A549 (cell line): ENCODE measurements at regions not wholly inside any gene's neighbourhood (a gene's known extent, or its start where the extent isn't known, plus 50 kb on each side); places are given as distances from the start of the nearest gene placed in this dataset.

ENCODE experiments used
- ATAC-seq, 2 experiments: fragments of 200-7000 bp in 1 of 2; fragments of >200 bp in 1 of 2; cut with Nextera tagmentation in 1 of 2; cut with Tn5 transposase in 1 of 2; 3 replicates each; pipeline versions ENCODE4 v1.8.0 to v1.9.1; 2018 to 2020; ENCODE audit warnings: mild to moderate bottlenecking in 1 of 2, moderate library complexity in 1 of 2
- CTCF ChIA-PET: fragments of 300-600 bp; sonication (Branson Sonifier 250); formaldehyde crosslinking; extraction: SDS; loops from one replicate; lab custom pipeline; 2021; ENCODE audit warnings: antibody characterized with exemption, inconsistent platforms; lab: Yijun Ruan, JAX
- POLR2A ChIA-PET: fragments of 350-600 bp; formaldehyde crosslinking; extraction: SDS; loops from one replicate; lab custom pipeline; 2021; ENCODE audit warnings: antibody characterized with exemption, inconsistent platforms; lab: Yijun Ruan, JAX
- DNase-seq, 2 experiments: peaks; one replicate each; pipeline versions ENCODE4 v3.0.0 to v3.0.0-alpha.2; 2011 to 2016; ENCODE audit warnings: low read depth in 1 of 2, low spot score in 1 of 2
- FAIRE-seq: peaks from 2 replicates; lab custom pipeline; 2011; peaks lifted over from hg19 to GRCh38; lab: Jason Lieb, UNC
- H3K27ac ChIP-seq, 2 experiments: fragments of >200 bp; sonication (Bioruptor Twin); formaldehyde crosslinking; 3 replicates each; pipeline ENCODE4 v1.5.1; 2016 to 2017
- H3K4me1 ChIP-seq: fragments of >200 bp; sonication (Bioruptor Twin); formaldehyde crosslinking; 3 replicates; pipeline ENCODE4 v1.6.1; 2016
- H3K4me2 ChIP-seq: fragments of >200 bp; sonication (Bioruptor Twin); formaldehyde crosslinking; 3 replicates; pipeline ENCODE4 v1.6.1; 2016
- H3K4me3 ChIP-seq: fragments of >200 bp; sonication (Bioruptor Twin); formaldehyde crosslinking; 3 replicates; pipeline ENCODE4 v1.5.1; 2016
- H3K9me3 ChIP-seq: fragments of >200 bp; sonication (Bioruptor Twin); formaldehyde crosslinking; 3 replicates; pipeline ENCODE4 v1.6.1; 2016
- BHLHE40 ChIP-seq: IDR thresholded peaks from 2 replicates; pipeline ENCODE4 v1.6.1; 2012; ENCODE audit warnings: low read depth, low read length, inconsistent platforms
- CBX2 ChIP-seq: fragments of 200-600 bp; sonication (generic); IDR thresholded peaks from 2 replicates; pipeline ENCODE4 v1.6.1; 2016; ENCODE audit warnings: low read depth, mild to moderate bottlenecking, borderline replicate concordance
- CHD2 ChIP-seq: fragments of 150-350 bp; IDR thresholded peaks from 2 replicates; pipeline ENCODE4 v1.6.1; 2014; ENCODE audit warnings: low read length; ENCODE audit not compliant: partially characterized antibody
- ESRRA ChIP-seq: fragments of 150-350 bp; IDR thresholded peaks from 2 replicates; pipeline ENCODE4 v1.6.1; 2014; ENCODE audit warnings: mild to moderate bottlenecking, low read length, borderline replicate concordance
- FOSL2 ChIP-seq, 2 experiments: fragments of 450-650 bp in 1 of 2; fragments of >200 bp in 1 of 2; sonication (Bioruptor Twin) in 1 of 2; formaldehyde crosslinking; IDR thresholded peaks; 2 replicates each; pipeline versions ENCODE4 v1.5.0 to v1.6.1; 2016 to 2020; ENCODE audit warnings: mild to moderate bottlenecking in 1 of 2, moderate library complexity in 1 of 2
- FOXS1 ChIP-seq: fragments of 250-450 bp; sonication (Bioruptor Pico); IDR thresholded peaks from 2 replicates; pipeline ENCODE4 v1.5.0; 2020; ENCODE audit warnings: mild to moderate bottlenecking, moderate library complexity
- GATA3 ChIP-seq: IDR thresholded peaks from 2 replicates; pipeline ENCODE4 v1.6.1; 2012; ENCODE audit warnings: borderline replicate concordance
- HDAC2 ChIP-seq: fragments of 200-600 bp; sonication (generic); IDR thresholded peaks from 2 replicates; pipeline ENCODE4 v1.6.1; 2016
- HEYL ChIP-seq: fragments of 250-450 bp; sonication (Bioruptor Pico); IDR thresholded peaks from 2 replicates; pipeline ENCODE4 v1.8.0; 2021; ENCODE audit warnings: mild to moderate bottlenecking, moderate library complexity
- HOXB5 ChIP-seq: fragments of 250-450 bp; sonication (Bioruptor Pico); IDR thresholded peaks from 2 replicates; pipeline ENCODE4 v1.5.0; 2020; ENCODE audit warnings: mild to moderate bottlenecking, moderate library complexity
- KDM1A ChIP-seq: fragments of 200-600 bp; sonication (generic); IDR thresholded peaks from 2 replicates; pipeline ENCODE4 v1.6.1; 2016; ENCODE audit warnings: low read depth, mild to moderate bottlenecking
- MAFK ChIP-seq: fragments of 450-650 bp; IDR thresholded peaks from 2 replicates; pipeline ENCODE4 v1.6.1; 2014; ENCODE audit not compliant: partially characterized antibody
- MAZ ChIP-seq: fragments of 150-350 bp; IDR thresholded peaks from 2 replicates; pipeline ENCODE4 v1.6.1; 2014; ENCODE audit warnings: antibody characterized with exemption, low read depth, low read length, borderline replicate concordance
- NPAS2 ChIP-seq: fragments of 250-450 bp; sonication (Bioruptor Pico); IDR thresholded peaks from 2 replicates; pipeline ENCODE4 v1.8.0; 2022; ENCODE audit warnings: mild to moderate bottlenecking, moderate library complexity, borderline replicate concordance
- PHF8 ChIP-seq: fragments of 200-600 bp; sonication (generic); IDR thresholded peaks from 2 replicates; pipeline ENCODE4 v1.6.1; 2016; ENCODE audit warnings: low read depth, mild to moderate bottlenecking, antibody characterized with exemption, moderate library complexity, borderline replicate concordance
- RARB ChIP-seq: fragments of 250-450 bp; sonication (Bioruptor Pico); IDR thresholded peaks from 2 replicates; pipeline ENCODE4 v1.8.0; 2021; ENCODE audit warnings: mild to moderate bottlenecking, moderate library complexity
- RCOR1 ChIP-seq: fragments of 150-350 bp; IDR thresholded peaks from 2 replicates; pipeline ENCODE4 v1.6.1; 2014; ENCODE audit warnings: antibody characterized with exemption, low read length, low read depth
- RNF2 ChIP-seq: fragments of 200-600 bp; sonication (generic); IDR thresholded peaks from 2 replicates; pipeline ENCODE4 v1.6.1; 2016; ENCODE audit warnings: low read depth, mild to moderate bottlenecking, antibody characterized with exemption, moderate library complexity, borderline replicate concordance
- SMC3 ChIP-seq: fragments of >200 bp; sonication (Bioruptor Twin); formaldehyde crosslinking; IDR thresholded peaks from 3 replicates; pipeline ENCODE4 v1.6.1; 2018; ENCODE audit warnings: inconsistent platforms
- TP53 ChIP-seq: fragments of 250-450 bp; sonication (Bioruptor Pico); IDR thresholded peaks from 2 replicates; pipeline ENCODE4 v1.5.0; 2021; ENCODE audit warnings: mild to moderate bottlenecking, moderate library complexity
- ZC3H11A ChIP-seq: fragments of 450-650 bp; IDR thresholded peaks from 2 replicates; pipeline ENCODE4 v1.6.1; 2014; ENCODE audit warnings: antibody characterized with exemption, mild to moderate bottlenecking
- ZFP36 ChIP-seq: fragments of 450-650 bp; IDR thresholded peaks from 2 replicates; pipeline ENCODE4 v1.6.1; 2014; ENCODE audit warnings: borderline replicate concordance; ENCODE audit not compliant: partially characterized antibody
- ZSCAN20 ChIP-seq: fragments of 250-450 bp; sonication (Bioruptor Pico); IDR thresholded peaks from 2 replicates; pipeline ENCODE4 v1.8.0; 2022; ENCODE audit warnings: mild to moderate bottlenecking, moderate library complexity
- WGBS: methylation state at CpG from one replicate; pipeline ENCODE4 v1.1.6; 2017; ENCODE audit errors: missing lambda C conversion rate; 5-methylcytosine and 5-hydroxymethylcytosine counted together
- TF ChIP-seq, protein P1 (sequence below): IDR thresholded peaks from 2 replicates; pipeline ENCODE4 v1.6.1; 2012; ENCODE audit warnings: low read depth, borderline replicate concordance
- TF ChIP-seq, protein P2 (sequence below): IDR thresholded peaks from 2 replicates; pipeline ENCODE4 v1.6.1; 2012
- TF ChIP-seq, protein P3 (sequence below): fragments of >200 bp; sonication (Bioruptor Twin); formaldehyde crosslinking; IDR thresholded peaks from 2 replicates; pipeline ENCODE4 v1.6.1; 2016
- TF ChIP-seq, protein P4 (sequence below): fragments of 450-650 bp; IDR thresholded peaks from 2 replicates; pipeline ENCODE4 v1.6.1; 2014; ENCODE audit warnings: antibody characterized with exemption
- TF ChIP-seq, protein P5 (sequence below): fragments of 150-350 bp; IDR thresholded peaks from 2 replicates; pipeline ENCODE4 v1.6.1; 2014; ENCODE audit warnings: low read depth, mild to moderate bottlenecking, low read length

DNA sequence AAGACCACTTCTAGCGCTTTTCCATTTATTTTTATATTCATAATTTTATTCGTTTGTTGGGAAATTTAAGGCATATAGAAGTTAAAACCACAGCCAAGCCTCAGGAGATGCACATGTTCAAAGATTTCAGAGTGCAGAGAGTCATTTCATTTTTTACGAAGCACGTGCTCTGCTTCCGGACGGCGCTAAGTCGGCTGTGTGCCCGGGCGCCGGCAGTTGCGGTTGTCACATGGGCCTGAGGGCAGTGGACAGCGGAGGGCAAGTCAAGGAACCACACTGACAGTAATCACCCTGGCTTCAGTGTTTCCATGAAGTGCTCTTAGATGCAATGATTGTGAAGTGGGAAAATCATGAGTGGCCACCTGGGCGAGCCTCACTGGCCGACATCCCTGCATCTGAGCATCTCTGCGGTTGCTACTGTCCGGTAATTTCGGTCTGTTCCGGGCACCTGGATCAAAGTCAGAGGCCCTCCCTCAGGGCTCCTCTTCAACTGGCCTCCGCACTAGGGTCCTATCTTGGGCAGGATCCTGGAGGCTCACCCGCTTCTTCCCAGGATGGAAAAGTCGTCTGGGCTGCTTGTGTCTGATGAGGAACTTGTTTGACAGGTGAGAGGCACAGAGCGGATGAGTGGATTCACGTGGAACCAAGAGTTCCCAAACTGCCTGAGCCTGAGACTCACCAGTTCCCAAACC is 90.8 kb downstream of the DACT2 start:
- CTCF ChIA-PET, result no interaction called here
- no peak for TF ChIP-seq ZFP36
- TF ChIP-seq, protein P1, sequence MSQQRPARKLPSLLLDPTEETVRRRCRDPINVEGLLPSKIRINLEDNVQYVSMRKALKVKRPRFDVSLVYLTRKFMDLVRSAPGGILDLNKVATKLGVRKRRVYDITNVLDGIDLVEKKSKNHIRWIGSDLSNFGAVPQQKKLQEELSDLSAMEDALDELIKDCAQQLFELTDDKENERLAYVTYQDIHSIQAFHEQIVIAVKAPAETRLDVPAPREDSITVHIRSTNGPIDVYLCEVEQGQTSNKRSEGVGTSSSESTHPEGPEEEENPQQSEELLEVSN, result no peak
- TF ChIP-seq HEYL (CRISPR knock-in tag), result no peak
- TF ChIP-seq KDM1A, result no peak
- TF ChIP-seq FOXS1 (CRISPR knock-in tag), result no peak
- no peak for TF ChIP-seq RCOR1
- TF ChIP-seq, protein P2, sequence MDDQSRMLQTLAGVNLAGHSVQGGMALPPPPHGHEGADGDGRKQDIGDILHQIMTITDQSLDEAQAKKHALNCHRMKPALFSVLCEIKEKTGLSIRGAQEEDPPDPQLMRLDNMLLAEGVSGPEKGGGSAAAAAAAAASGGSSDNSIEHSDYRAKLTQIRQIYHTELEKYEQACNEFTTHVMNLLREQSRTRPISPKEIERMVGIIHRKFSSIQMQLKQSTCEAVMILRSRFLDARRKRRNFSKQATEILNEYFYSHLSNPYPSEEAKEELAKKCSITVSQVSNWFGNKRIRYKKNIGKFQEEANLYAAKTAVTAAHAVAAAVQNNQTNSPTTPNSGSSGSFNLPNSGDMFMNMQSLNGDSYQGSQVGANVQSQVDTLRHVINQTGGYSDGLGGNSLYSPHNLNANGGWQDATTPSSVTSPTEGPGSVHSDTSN, result no peak
- TF ChIP-seq FOSL2 (IDR thresholded peaks at IDR 0.05), result no peak
- TF ChIP-seq FOSL2 (CRISPR knock-in tag; IDR thresholded peaks at IDR 0.05), result no peak
- TF ChIP-seq MAZ, result no peak
- TF ChIP-seq MAFK, result no peak
- TF ChIP-seq RARB (CRISPR knock-in tag), result no peak
- no peak for TF ChIP-seq HOXB5 (CRISPR knock-in tag)
- TF ChIP-seq ESRRA, result no peak
- no peak for TF ChIP-seq NPAS2 (CRISPR knock-in tag)
- no peak for TF ChIP-seq GATA3
- H3K4me1 ChIP-seq, result no peaks in the 10 kb centered on the region
- WGBS, result 84% methylated on average over 20 of the region's 24 CpGs
- no peak overlapping the region for H3K4me2 ChIP-seq
- H3K27ac ChIP-seq, result no peak overlapping the region
- POLR2A ChIA-PET, result no interaction called here
- FAIRE-seq (no peak), DNase-seq (no peak), ATAC-seq (no peak)
- no peak overlapping the region for H3K4me3 ChIP-seq
- no peaks in the 10 kb centered on the region for H3K9me3 ChIP-seq

DNA sequence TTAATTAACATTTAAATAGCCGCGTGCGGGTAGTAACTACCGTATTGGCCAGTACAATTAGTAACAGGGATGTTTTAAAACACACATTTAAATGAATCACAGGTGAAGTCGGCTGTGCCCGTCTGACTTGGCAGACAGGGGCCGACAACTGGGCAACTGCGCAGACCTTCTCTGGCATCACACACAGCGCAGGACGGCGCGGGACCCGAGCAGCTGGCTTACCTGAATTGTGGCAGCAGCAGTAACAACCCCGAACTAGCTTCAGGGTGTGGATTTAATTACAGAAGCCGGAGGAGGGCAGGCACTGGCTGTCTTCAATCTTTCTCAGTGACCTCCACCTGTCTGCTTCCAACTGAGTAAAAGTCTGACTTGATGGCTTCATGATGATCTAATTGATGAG is 91.7 kb downstream of the DACT2 start:
- TF ChIP-seq PHF8, result no peak
- TF ChIP-seq CBX2, result no peak
- TF ChIP-seq, protein P3, sequence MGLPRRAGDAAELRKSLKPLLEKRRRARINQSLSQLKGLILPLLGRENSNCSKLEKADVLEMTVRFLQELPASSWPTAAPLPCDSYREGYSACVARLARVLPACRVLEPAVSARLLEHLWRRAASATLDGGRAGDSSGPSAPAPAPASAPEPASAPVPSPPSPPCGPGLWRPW, result no peak
- TF ChIP-seq HEYL (CRISPR knock-in tag), result no peak
- no peak for TF ChIP-seq BHLHE40
- TF ChIP-seq RNF2, result no peak
- TF ChIP-seq ZSCAN20 (CRISPR knock-in tag), result no peak
- TF ChIP-seq, protein P4, sequence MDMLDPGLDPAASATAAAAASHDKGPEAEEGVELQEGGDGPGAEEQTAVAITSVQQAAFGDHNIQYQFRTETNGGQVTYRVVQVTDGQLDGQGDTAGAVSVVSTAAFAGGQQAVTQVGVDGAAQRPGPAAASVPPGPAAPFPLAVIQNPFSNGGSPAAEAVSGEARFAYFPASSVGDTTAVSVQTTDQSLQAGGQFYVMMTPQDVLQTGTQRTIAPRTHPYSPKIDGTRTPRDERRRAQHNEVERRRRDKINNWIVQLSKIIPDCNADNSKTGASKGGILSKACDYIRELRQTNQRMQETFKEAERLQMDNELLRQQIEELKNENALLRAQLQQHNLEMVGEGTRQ, result no peak
- TF ChIP-seq CHD2, result no peak
- no peak for TF ChIP-seq TP53
- no peak for TF ChIP-seq GATA3
- TF ChIP-seq SMC3, result no peak
- no peak for TF ChIP-seq HDAC2
- no peak for TF ChIP-seq ZC3H11A
- TF ChIP-seq, protein P5, sequence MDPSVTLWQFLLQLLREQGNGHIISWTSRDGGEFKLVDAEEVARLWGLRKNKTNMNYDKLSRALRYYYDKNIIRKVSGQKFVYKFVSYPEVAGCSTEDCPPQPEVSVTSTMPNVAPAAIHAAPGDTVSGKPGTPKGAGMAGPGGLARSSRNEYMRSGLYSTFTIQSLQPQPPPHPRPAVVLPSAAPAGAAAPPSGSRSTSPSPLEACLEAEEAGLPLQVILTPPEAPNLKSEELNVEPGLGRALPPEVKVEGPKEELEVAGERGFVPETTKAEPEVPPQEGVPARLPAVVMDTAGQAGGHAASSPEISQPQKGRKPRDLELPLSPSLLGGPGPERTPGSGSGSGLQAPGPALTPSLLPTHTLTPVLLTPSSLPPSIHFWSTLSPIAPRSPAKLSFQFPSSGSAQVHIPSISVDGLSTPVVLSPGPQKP, result no peak
- no peak for TF ChIP-seq KDM1A
- TF ChIP-seq, all 56 proteins: peak for 0
- FAIRE-seq, result no peak
- CTCF ChIA-PET, result no interaction called here

More for the DNA sequence above, 91.7 kb downstream of the DACT2 start:
- Histone ChIP-seq H3K9me3 (no peaks in the 10 kb centered on the region), H3K4me2 (no peak overlapping the region), H3K4me1 (no peaks in the 10 kb centered on the region), H3K4me3 (no peak overlapping the region), H3K27ac (no peak overlapping the region)
- DNase-seq (no peak), ATAC-seq (no peak)
- 88% methylated on average over 15 of the region's 15 CpGs for WGBS
- POLR2A ChIA-PET, result no interaction called here
